Prostate gland (tissue), 2 donors: ENCODE measurements at regions not wholly inside any gene's neighbourhood (a gene's known extent, or its start where the extent isn't known, plus 50 kb on each side); places are given as distances from the start of the nearest gene placed in this dataset.

ENCODE experiments used
- DNase-seq: peaks from one replicate; pipeline ENCODE4 v3.0.0-alpha.2; 2019; ENCODE audit warnings: low spot score
- H3K27ac ChIP-seq, 2 donors: fragments of 200-600 bp; sonication (generic); 2 replicates each; pipeline ENCODE4 v1.5.1; 2017 to 2019
- H3K27me3 ChIP-seq: fragments of 200-600 bp; sonication (generic); replicated peaks from 2 replicates; pipeline ENCODE4 v1.5.1; 2019; ENCODE audit not compliant: insufficient read depth
- H3K36me3 ChIP-seq, 2 donors: fragments of 200-600 bp; sonication (generic); 1 replicate in 1 of 2; 2 replicates in 1 of 2; pipeline versions ENCODE4 v1.5.1 to v1.8.1; 2017 to 2019
- H3K4me1 ChIP-seq: fragments of 200-600 bp; sonication (generic); replicated peaks from 2 replicates; pipeline ENCODE4 v1.5.1; 2019
- H3K4me3 ChIP-seq, 2 donors: fragments of 200-600 bp; sonication (generic); 2 replicates each; pipeline ENCODE4 v1.5.1; 2017 to 2019
- H3K9me3 ChIP-seq: fragments of 200-600 bp; sonication (generic); 2 replicates; pipeline ENCODE4 v1.5.1; 2017
- CTCF ChIP-seq, 4 experiments: fragments of 200-600 bp in 2 of 4; fragments of 450-650 bp in 2 of 4; sonication (generic) in 2 of 4; IDR thresholded peaks; 1 replicate in 3 of 4; 2 replicates in 1 of 4; pipeline ENCODE4 v1.5.1; 2016 to 2019; ENCODE audit warnings: antibody characterized with exemption in 4 of 4, mild to moderate bottlenecking in 2 of 4, moderate library complexity in 2 of 4
- POLR2A ChIP-seq: fragments of 450-650 bp; IDR thresholded peaks from one replicate; pipeline ENCODE4 v1.6.1; 2016; ENCODE audit warnings: antibody characterized with exemption, mild to moderate bottlenecking
- POLR2AphosphoS5 ChIP-seq: sonication (generic); formaldehyde crosslinking; IDR thresholded peaks from one replicate; pipeline ENCODE4 v1.6.1; 2017; ENCODE audit warnings: antibody characterized with exemption
- WGBS: methylation state at CpG from one replicate; pipeline ENCODE4 v1.1.5; 2018; 5-methylcytosine and 5-hydroxymethylcytosine counted together
- intact Hi-C: fragments of 100-400 bp; cut with DNase I; formaldehyde crosslinking; loops from one replicate; pipeline ENCODE4 v1.14.2; 2022

- H3K27ac ChIP-seq: no peak overlapping the region
- no peaks in the 10 kb centered on the region for H3K36me3 ChIP-seq
- no peaks in the 10 kb centered on the region for H3K27me3 ChIP-seq
- no peaks in the 10 kb centered on the region for H3K9me3 ChIP-seq
- no peaks in the 10 kb centered on the region for H3K4me1 ChIP-seq
- no peak for TF ChIP-seq CTCF (IDR thresholded peaks at IDR 0.05)
- no peak for TF ChIP-seq POLR2AphosphoS5
- intact Hi-C loops: no loop called here
- no peak for DNase-seq
- WGBS: 64% methylated on average over 3 of the region's 3 CpGs
- no peak overlapping the region for H3K4me3 ChIP-seq
These were observed 788.9 kb upstream of the CA10 start for GRCh38 chr17:52947418-52947817.

DNA sequence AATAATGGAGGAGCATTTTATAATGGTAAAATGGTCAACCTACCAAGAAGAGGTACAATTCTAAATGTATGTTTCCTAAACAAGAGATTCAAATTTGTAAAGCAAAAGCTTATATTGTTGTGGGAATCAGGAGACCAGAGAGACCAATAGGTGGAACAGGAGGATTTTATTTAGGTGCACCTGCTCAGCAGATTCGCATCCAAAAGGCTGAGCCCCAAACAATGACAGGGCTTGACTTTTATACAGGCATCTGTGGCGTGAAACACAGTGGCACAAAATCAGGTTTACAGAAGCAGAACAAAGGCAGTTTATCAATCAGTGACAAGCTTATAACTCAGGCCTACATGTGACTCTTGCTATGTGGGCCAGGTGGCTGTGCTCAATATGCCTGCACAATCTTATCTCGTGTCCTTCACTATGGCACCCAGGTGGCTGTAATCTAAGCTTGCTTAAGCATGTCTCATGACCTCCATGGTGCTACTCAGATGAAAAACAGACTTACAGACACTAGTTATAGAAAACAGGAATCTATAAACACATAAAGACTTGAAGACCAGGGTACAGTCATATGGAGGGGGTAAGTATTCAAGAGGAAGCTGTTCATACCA lies 780.2 kb upstream of the CA10 start:
- no peaks in the 10 kb centered on the region for H3K4me1 ChIP-seq
- intact Hi-C loops: no loop called here
- 96% methylated on average over 3 of the region's 3 CpGs for WGBS

DNA sequence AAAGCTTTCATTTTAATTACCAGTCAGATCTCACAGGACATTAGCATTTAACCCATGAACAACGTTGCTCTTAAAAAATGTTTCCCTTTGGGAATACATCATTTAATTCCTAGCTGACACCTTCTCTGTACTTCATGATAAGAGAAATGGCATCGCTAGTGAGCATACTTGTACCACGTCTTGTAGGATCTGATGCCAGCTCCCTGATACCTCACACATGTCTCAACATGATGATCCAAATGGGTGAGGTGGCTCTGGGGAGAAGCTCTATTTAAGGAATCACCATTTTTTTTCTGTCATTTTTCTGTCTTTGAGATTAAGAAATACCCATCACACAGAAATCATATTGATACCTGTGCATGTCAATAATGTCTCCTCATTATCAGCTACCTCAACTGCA lies 772.1 kb upstream of the CA10 start:
- Histone ChIP-seq H3K9me3 (no peaks in the 10 kb centered on the region), H3K4me3 (no peak overlapping the region), H3K27ac (no peak overlapping the region), H3K36me3 (no peaks in the 10 kb centered on the region), H3K27me3 (no peaks in the 10 kb centered on the region), H3K4me1 (no peaks in the 10 kb centered on the region)
- no peak for TF ChIP-seq CTCF (IDR thresholded peaks at IDR 0.05)
- TF ChIP-seq POLR2A: no peak
- no peak for TF ChIP-seq POLR2AphosphoS5
- intact Hi-C loops: no loop called here
- DNase-seq: no peak
- WGBS: 42% methylated on average over 3 of the region's 3 CpGs

More for the DNA sequence above, 780.2 kb upstream of the CA10 start:
- Histone ChIP-seq H3K36me3 (no peaks in the 10 kb centered on the region), H3K9me3 (no peaks in the 10 kb centered on the region), H3K4me3 (no peak overlapping the region), H3K27me3 (no peaks in the 10 kb centered on the region), H3K27ac (no peak overlapping the region)
- TF ChIP-seq CTCF (IDR thresholded peaks at IDR 0.05) (no peak), POLR2AphosphoS5 (no peak), POLR2A (no peak)
- DNase-seq: no peak

GRCh38 chr17:52930145-52930544 lies 771.6 kb upstream of the CA10 start:
- Histone ChIP-seq H3K36me3 (no peaks in the 10 kb centered on the region), H3K27me3 (no peaks in the 10 kb centered on the region), H3K4me3 (no peak overlapping the region), H3K27ac (no peak overlapping the region), H3K4me1 (no peaks in the 10 kb centered on the region), H3K9me3 (no peaks in the 10 kb centered on the region)
- WGBS: 69% methylated on average over 1 of the region's 1 CpG
- TF ChIP-seq CTCF (IDR thresholded peaks at IDR 0.05) (no peak), POLR2A (no peak), POLR2AphosphoS5 (no peak)
- intact Hi-C loops: no loop called here
- DNase-seq: no peak

- Histone ChIP-seq H3K4me3 (no peak overlapping the region), H3K4me1 (no peaks in the 10 kb centered on the region), H3K27ac (no peak overlapping the region), H3K36me3 (no peaks in the 10 kb centered on the region), H3K27me3 (no peaks in the 10 kb centered on the region), H3K9me3 (no peaks in the 10 kb centered on the region)
- intact Hi-C loops: no loop called here
- WGBS: 83% methylated on average over 1 of the region's 1 CpG
- TF ChIP-seq POLR2AphosphoS5: no peak
- no peak for DNase-seq
These were observed 765.1 kb upstream of the CA10 start for GRCh38 chr17:52923658-52924057.
